ENCODE measurements at regions not wholly inside any gene's neighbourhood (a gene's known extent, or its start where the extent isn't known, plus 50 kb on each side); places are given as distances from the start of the nearest gene placed in this dataset.

GRCh38 chr2:11901351-11902069, 155.1 kb downstream of the LPIN1 start:
- TF ChIP-seq, protein P1, sequence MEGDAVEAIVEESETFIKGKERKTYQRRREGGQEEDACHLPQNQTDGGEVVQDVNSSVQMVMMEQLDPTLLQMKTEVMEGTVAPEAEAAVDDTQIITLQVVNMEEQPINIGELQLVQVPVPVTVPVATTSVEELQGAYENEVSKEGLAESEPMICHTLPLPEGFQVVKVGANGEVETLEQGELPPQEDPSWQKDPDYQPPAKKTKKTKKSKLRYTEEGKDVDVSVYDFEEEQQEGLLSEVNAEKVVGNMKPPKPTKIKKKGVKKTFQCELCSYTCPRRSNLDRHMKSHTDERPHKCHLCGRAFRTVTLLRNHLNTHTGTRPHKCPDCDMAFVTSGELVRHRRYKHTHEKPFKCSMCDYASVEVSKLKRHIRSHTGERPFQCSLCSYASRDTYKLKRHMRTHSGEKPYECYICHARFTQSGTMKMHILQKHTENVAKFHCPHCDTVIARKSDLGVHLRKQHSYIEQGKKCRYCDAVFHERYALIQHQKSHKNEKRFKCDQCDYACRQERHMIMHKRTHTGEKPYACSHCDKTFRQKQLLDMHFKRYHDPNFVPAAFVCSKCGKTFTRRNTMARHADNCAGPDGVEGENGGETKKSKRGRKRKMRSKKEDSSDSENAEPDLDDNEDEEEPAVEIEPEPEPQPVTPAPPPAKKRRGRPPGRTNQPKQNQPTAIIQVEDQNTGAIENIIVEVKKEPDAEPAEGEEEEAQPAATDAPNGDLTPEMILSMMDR (conservative IDR thresholded peaks at IDR 0.05): no peak
- no peak for TF ChIP-seq EZH2 (IDR thresholded peaks at IDR 0.05; ENCODE audit: low read depth)
